Fibroblast of skin of left quadriceps (primary cell): ENCODE measurements at regions not wholly inside any gene's neighbourhood (a gene's known extent, or its start where the extent isn't known, plus 50 kb on each side); places are given as distances from the start of the nearest gene placed in this dataset.
"Not testable (repeated sequence)": the region's sequence is repeated elsewhere in the genome, so short reads cannot be mapped to it uniquely, and the experiment has no call there.

Experiments used
- DNase-seq, 2 experiments: peaks; one replicate each; pipeline ENCODE4 v3.0.0-alpha.2; 2013; ENCODE audit warnings: low read depth in 2 of 2

- DNase-seq = peak; percentile 65 to 69
Measured at GRCh38 chr1:114032271-114033215, 53.3 kb downstream of the OLFML3 start.

- DNase-seq = no peak
Measured at GRCh38 chr1:114033216-114033706, 54.0 kb downstream of the OLFML3 start.

GRCh38 chr1:114033961-114034360, 54.7 kb downstream of the OLFML3 start:
- DNase-seq = no peak

GRCh38 chr1:114034567-114035303, 55.5 kb downstream of the OLFML3 start:
- DNase-seq = no peak

GRCh38 chr1:114035304-114035700, 56.0 kb downstream of the OLFML3 start:
- no peak for DNase-seq

GRCh38 chr1:114036841-114037630, 57.8 kb downstream of the OLFML3 start:
- not testable (repeated sequence) for DNase-seq

GRCh38 chr1:114037631-114037890, 58.3 kb downstream of the OLFML3 start:
- no peak for DNase-seq

- DNase-seq = no peak
Measured at GRCh38 chr1:114037962-114038816, 58.9 kb downstream of the OLFML3 start.
